GM23338 (cell line): ENCODE measurements at regions not wholly inside any gene's neighbourhood (a gene's known extent, or its start where the extent isn't known, plus 50 kb on each side); places are given as distances from the start of the nearest gene placed in this dataset.

Experiments
- ATAC-seq: fragments of 200-7000 bp; cut with Tn5 transposase; 3 replicates; pipeline ENCODE4 v1.9.1; 2020
- DNase-seq: peaks from one replicate; pipeline ENCODE4 v3.0.0-alpha.2; 2015; ENCODE audit warnings: low spot score
- H2AFZ ChIP-seq: fragments of 200-600 bp; sonication (generic); 2 replicates; pipeline ENCODE4 v1.8.0; 2016; ENCODE audit warnings: antibody characterized with exemption, mild to moderate bottlenecking, moderate library complexity
- H3F3A ChIP-seq: fragments of 200-600 bp; sonication (generic); replicated peaks from 2 replicates; pipeline ENCODE4 v1.8.0; 2017; ENCODE audit warnings: antibody characterized with exemption, mixed run types, low read depth
- H3K27ac ChIP-seq: fragments of 200-600 bp; sonication (generic); 2 replicates; pipeline ENCODE4 v1.6.1; 2016; ENCODE audit warnings: low read depth
- H3K27me3 ChIP-seq: fragments of 200-600 bp; sonication (generic); 2 replicates; pipeline ENCODE4 v1.8.0; 2016; ENCODE audit warnings: mild to moderate bottlenecking, mixed run types, moderate library complexity; ENCODE audit not compliant: insufficient read depth
- H3K36me3 ChIP-seq: fragments of 200-600 bp; sonication (generic); 2 replicates; pipeline ENCODE4 v1.8.0; 2016; ENCODE audit warnings: mild to moderate bottlenecking; ENCODE audit not compliant: insufficient read depth
- H3K4me1 ChIP-seq: fragments of 200-600 bp; sonication (generic); 2 replicates; pipeline ENCODE4 v1.8.0; 2016; ENCODE audit warnings: mild to moderate bottlenecking, moderate library complexity; ENCODE audit not compliant: insufficient read depth
- H3K4me2 ChIP-seq: fragments of 200-600 bp; sonication (generic); 2 replicates; pipeline ENCODE4 v1.7.1; 2017; ENCODE audit warnings: mixed run types
- H3K4me3 ChIP-seq: fragments of 200-600 bp; sonication (generic); 2 replicates; pipeline ENCODE4 v1.6.1; 2016; ENCODE audit warnings: mixed run types
- H3K79me2 ChIP-seq: fragments of 200-600 bp; sonication (generic); replicated peaks from 2 replicates; pipeline ENCODE4 v1.8.0; 2017; ENCODE audit warnings: mild to moderate bottlenecking; ENCODE audit not compliant: insufficient read depth
- H3K9me2 ChIP-seq: fragments of 200-600 bp; sonication (generic); 2 replicates; pipeline ENCODE4 v1.8.0; 2017; ENCODE audit not compliant: insufficient read depth
- H4K20me1 ChIP-seq: fragments of 200-600 bp; sonication (generic); replicated peaks from 2 replicates; pipeline ENCODE4 v1.8.0; 2017; ENCODE audit warnings: mild to moderate bottlenecking; ENCODE audit not compliant: insufficient read depth
- H3K27ac Mint-ChIP-seq: 2 replicates; pipeline ENCODE4 v1.8.0; 2020; ENCODE audit warnings: inconsistent platforms, mild to moderate bottlenecking, moderate library complexity, mixed read lengths
- H3K27me3 Mint-ChIP-seq: 3 replicates; pipeline ENCODE4 v1.8.0; 2022; ENCODE audit warnings: low read depth, mild to moderate bottlenecking, moderate library complexity, mixed read lengths, inconsistent platforms; ENCODE audit not compliant: insufficient read depth, poor library complexity
- H3K36me3 Mint-ChIP-seq: 3 replicates; pipeline ENCODE4 v1.8.0; 2021; ENCODE audit warnings: low read depth, mild to moderate bottlenecking, inconsistent platforms, moderate library complexity, mixed read lengths
- H3K4me1 Mint-ChIP-seq: 3 replicates; pipeline ENCODE4 v1.8.0; 2020; ENCODE audit warnings: mild to moderate bottlenecking, inconsistent platforms, mixed read lengths
- H3K4me3 Mint-ChIP-seq: 3 replicates; pipeline ENCODE4 v1.8.0; 2021; ENCODE audit warnings: moderate library complexity, mild to moderate bottlenecking, inconsistent platforms, mixed read lengths
- H3K9me3 Mint-ChIP-seq: 3 replicates; pipeline ENCODE4 v1.8.0; 2020; ENCODE audit warnings: moderate library complexity, mild to moderate bottlenecking, inconsistent platforms, mixed read lengths
- EZH2phosphoT487 ChIP-seq: fragments of 200-600 bp; sonication (generic); IDR thresholded peaks from one replicate; pipeline ENCODE4 v1.8.1; 2018; ENCODE audit warnings: antibody characterized with exemption; ENCODE audit not compliant: unreplicated experiment
- JUNB ChIP-seq: IDR thresholded peaks from one replicate; pipeline ENCODE4 v1.6.1; 2016; ENCODE audit warnings: antibody characterized with exemption; ENCODE audit not compliant: unreplicated experiment
- NANOG ChIP-seq: IDR thresholded peaks from 2 replicates; pipeline ENCODE4 v1.6.1; 2016; ENCODE audit warnings: antibody characterized with exemption, borderline replicate concordance
- STAT1 ChIP-seq: IDR thresholded peaks from one replicate; pipeline ENCODE4 v1.6.1; 2016; ENCODE audit warnings: antibody characterized with exemption; ENCODE audit not compliant: unreplicated experiment
- ZNF331 ChIP-seq: fragments of 250-450 bp; sonication (Bioruptor Pico); IDR thresholded peaks from 2 replicates; pipeline ENCODE4 v1.5.0; 2020; ENCODE audit warnings: low read depth, mild to moderate bottlenecking, moderate library complexity
- TF ChIP-seq, protein P1 (sequence below): IDR thresholded peaks from 2 replicates; pipeline ENCODE4 v1.6.1; 2016; ENCODE audit warnings: antibody characterized with exemption
- TF ChIP-seq, protein P2 (sequence below): IDR thresholded peaks from one replicate; pipeline ENCODE4 v1.6.1; 2018; ENCODE audit warnings: antibody characterized with exemption; ENCODE audit not compliant: unreplicated experiment
- TF ChIP-seq, protein P3 (sequence below): fragments of 250-450 bp; sonication (Bioruptor Pico); IDR thresholded peaks from 2 replicates; pipeline ENCODE4 v1.5.0; 2020; ENCODE audit warnings: mild to moderate bottlenecking, moderate library complexity
- TF ChIP-seq, protein P4 (sequence below), 2 experiments: fragments of 200-600 bp in 1 of 2; sonication (generic) in 1 of 2; conservative IDR thresholded peaks; 2 replicates each; pipeline versions ENCODE4 v1.5.1 to v1.6.1; 2016 to 2017; ENCODE audit warnings: antibody characterized with exemption in 2 of 2, low read depth in 2 of 2, mild to moderate bottlenecking in 2 of 2, moderate library complexity in 1 of 2

DNA sequence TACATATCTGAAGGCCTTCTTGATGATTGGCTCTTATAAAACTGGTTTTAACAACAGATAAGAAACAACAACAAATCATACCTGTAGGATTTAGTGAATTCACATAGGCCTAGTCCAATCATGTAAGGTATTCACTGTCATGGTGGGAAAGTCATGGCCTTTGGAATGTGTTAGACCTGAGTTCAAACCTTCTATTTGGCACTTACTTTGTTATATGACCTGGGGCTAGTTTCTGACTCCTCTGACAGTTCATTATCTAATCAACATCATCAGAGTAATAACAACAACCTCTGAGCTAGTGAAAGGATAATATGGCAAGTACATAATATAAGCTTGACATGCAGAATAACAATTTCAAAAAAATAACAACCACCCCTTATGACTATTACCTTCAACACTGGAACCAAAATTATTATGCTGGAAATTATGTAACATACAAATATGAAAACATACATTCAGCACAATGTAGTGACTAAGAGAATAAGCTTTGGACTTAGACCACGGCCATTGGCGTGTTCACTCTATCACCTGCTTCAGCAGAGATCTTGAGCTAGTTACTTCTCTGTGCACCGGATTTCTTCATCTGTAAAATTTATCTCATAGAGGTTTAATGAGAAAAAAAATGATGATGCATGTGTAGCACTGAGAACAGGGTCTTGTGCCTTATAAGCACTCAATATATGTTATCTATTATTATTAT lies 597.6 kb downstream of the LMO4 start:
- Histone ChIP-seq H3K79me2 (no peaks in the 10 kb centered on the region), H4K20me1 (no peaks in the 10 kb centered on the region)
- no peak for ATAC-seq

More for the DNA sequence above, 597.6 kb downstream of the LMO4 start:
- Mint-ChIP-seq H3K36me3 (peaks cover 8% of the 10 kb centered on the region), H3K27me3 (no peaks in the 10 kb centered on the region), H3K27ac (no peak overlapping the region), H3K4me1 (no peaks in the 10 kb centered on the region), H3K9me3 (peaks cover 10% of the 10 kb centered on the region), H3K4me3 (no peak overlapping the region)
- Histone ChIP-seq H3K4me2 (no peak overlapping the region), H3K4me1 (no peaks in the 10 kb centered on the region), H3K4me3 (no peak overlapping the region), H3K9me2 (no peaks in the 10 kb centered on the region), H3K27ac (no peak overlapping the region), H3F3A (no peaks in the 10 kb centered on the region), H3K36me3 (0 out of 2 replicates have a peak, but pooled peaks cover 4% of the 10 kb centered on the region), H3K27me3 (no peaks in the 10 kb centered on the region), H2AFZ (no peak overlapping the region)
- DNase-seq = no peak
- TF ChIP-seq STAT1 (no peak), JUNB (no peak), ZNF331 (CRISPR knock-in tag) (no peak), EZH2phosphoT487 (no peak), NANOG (no peak)
- TF ChIP-seq, protein P1, sequence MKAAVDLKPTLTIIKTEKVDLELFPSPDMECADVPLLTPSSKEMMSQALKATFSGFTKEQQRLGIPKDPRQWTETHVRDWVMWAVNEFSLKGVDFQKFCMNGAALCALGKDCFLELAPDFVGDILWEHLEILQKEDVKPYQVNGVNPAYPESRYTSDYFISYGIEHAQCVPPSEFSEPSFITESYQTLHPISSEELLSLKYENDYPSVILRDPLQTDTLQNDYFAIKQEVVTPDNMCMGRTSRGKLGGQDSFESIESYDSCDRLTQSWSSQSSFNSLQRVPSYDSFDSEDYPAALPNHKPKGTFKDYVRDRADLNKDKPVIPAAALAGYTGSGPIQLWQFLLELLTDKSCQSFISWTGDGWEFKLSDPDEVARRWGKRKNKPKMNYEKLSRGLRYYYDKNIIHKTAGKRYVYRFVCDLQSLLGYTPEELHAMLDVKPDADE = no peak
- TF ChIP-seq, protein P2, sequence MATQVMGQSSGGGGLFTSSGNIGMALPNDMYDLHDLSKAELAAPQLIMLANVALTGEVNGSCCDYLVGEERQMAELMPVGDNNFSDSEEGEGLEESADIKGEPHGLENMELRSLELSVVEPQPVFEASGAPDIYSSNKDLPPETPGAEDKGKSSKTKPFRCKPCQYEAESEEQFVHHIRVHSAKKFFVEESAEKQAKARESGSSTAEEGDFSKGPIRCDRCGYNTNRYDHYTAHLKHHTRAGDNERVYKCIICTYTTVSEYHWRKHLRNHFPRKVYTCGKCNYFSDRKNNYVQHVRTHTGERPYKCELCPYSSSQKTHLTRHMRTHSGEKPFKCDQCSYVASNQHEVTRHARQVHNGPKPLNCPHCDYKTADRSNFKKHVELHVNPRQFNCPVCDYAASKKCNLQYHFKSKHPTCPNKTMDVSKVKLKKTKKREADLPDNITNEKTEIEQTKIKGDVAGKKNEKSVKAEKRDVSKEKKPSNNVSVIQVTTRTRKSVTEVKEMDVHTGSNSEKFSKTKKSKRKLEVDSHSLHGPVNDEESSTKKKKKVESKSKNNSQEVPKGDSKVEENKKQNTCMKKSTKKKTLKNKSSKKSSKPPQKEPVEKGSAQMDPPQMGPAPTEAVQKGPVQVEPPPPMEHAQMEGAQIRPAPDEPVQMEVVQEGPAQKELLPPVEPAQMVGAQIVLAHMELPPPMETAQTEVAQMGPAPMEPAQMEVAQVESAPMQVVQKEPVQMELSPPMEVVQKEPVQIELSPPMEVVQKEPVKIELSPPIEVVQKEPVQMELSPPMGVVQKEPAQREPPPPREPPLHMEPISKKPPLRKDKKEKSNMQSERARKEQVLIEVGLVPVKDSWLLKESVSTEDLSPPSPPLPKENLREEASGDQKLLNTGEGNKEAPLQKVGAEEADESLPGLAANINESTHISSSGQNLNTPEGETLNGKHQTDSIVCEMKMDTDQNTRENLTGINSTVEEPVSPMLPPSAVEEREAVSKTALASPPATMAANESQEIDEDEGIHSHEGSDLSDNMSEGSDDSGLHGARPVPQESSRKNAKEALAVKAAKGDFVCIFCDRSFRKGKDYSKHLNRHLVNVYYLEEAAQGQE = no peak
- TF ChIP-seq, protein P3, sequence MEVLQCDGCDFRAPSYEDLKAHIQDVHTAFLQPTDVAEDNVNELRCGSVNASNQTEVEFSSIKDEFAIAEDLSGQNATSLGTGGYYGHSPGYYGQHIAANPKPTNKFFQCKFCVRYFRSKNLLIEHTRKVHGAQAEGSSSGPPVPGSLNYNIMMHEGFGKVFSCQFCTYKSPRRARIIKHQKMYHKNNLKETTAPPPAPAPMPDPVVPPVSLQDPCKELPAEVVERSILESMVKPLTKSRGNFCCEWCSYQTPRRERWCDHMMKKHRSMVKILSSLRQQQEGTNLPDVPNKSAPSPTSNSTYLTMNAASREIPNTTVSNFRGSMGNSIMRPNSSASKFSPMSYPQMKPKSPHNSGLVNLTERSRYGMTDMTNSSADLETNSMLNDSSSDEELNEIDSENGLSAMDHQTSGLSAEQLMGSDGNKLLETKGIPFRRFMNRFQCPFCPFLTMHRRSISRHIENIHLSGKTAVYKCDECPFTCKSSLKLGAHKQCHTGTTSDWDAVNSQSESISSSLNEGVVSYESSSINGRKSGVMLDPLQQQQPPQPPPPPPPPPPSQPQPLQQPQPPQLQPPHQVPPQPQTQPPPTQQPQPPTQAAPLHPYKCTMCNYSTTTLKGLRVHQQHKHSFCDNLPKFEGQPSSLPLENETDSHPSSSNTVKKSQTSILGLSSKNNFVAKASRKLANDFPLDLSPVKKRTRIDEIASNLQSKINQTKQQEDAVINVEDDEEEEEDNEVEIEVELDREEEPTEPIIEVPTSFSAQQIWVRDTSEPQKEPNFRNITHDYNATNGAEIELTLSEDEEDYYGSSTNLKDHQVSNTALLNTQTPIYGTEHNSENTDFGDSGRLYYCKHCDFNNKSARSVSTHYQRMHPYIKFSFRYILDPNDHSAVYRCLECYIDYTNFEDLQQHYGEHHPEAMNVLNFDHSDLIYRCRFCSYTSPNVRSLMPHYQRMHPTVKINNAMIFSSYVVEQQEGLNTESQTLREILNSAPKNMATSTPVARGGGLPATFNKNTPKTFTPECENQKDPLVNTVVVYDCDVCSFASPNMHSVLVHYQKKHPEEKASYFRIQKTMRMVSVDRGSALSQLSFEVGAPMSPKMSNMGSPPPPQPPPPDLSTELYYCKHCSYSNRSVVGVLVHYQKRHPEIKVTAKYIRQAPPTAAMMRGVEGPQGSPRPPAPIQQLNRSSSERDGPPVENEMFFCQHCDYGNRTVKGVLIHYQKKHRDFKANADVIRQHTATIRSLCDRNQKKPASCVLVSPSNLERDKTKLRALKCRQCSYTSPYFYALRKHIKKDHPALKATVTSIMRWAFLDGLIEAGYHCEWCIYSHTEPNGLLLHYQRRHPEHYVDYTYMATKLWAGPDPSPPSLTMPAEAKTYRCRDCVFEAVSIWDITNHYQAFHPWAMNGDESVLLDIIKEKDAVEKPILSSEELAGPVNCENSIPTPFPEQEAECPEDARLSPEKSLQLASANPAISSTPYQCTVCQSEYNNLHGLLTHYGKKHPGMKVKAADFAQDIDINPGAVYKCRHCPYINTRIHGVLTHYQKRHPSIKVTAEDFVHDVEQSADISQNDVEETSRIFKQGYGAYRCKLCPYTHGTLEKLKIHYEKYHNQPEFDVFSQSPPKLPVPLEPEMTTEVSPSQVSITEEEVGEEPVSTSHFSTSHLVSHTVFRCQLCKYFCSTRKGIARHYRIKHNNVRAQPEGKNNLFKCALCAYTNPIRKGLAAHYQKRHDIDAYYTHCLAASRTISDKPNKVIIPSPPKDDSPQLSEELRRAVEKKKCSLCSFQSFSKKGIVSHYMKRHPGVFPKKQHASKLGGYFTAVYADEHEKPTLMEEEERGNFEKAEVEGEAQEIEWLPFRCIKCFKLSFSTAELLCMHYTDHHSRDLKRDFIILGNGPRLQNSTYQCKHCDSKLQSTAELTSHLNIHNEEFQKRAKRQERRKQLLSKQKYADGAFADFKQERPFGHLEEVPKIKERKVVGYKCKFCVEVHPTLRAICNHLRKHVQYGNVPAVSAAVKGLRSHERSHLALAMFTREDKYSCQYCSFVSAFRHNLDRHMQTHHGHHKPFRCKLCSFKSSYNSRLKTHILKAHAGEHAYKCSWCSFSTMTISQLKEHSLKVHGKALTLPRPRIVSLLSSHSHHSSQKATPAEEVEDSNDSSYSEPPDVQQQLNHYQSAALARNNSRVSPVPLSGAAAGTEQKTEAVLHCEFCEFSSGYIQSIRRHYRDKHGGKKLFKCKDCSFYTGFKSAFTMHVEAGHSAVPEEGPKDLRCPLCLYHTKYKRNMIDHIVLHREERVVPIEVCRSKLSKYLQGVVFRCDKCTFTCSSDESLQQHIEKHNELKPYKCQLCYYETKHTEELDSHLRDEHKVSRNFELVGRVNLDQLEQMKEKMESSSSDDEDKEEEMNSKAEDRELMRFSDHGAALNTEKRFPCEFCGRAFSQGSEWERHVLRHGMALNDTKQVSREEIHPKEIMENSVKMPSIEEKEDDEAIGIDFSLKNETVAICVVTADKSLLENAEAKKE = no peak
- TF ChIP-seq, protein P4, sequence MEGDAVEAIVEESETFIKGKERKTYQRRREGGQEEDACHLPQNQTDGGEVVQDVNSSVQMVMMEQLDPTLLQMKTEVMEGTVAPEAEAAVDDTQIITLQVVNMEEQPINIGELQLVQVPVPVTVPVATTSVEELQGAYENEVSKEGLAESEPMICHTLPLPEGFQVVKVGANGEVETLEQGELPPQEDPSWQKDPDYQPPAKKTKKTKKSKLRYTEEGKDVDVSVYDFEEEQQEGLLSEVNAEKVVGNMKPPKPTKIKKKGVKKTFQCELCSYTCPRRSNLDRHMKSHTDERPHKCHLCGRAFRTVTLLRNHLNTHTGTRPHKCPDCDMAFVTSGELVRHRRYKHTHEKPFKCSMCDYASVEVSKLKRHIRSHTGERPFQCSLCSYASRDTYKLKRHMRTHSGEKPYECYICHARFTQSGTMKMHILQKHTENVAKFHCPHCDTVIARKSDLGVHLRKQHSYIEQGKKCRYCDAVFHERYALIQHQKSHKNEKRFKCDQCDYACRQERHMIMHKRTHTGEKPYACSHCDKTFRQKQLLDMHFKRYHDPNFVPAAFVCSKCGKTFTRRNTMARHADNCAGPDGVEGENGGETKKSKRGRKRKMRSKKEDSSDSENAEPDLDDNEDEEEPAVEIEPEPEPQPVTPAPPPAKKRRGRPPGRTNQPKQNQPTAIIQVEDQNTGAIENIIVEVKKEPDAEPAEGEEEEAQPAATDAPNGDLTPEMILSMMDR (conservative IDR thresholded peaks at IDR 0.05; ENCODE audit: low read depth in 2 of 2) = no peak
